ENCODE measurements at regions not wholly inside any gene's neighbourhood (a gene's known extent, or its start where the extent isn't known, plus 50 kb on each side); places are given as distances from the start of the nearest gene placed in this dataset.

- TF ChIP-seq TCF4 (CRISPR knock-in tag; IDR thresholded peaks at IDR 0.05; ENCODE audit: borderline replicate concordance), result no peak
- TF ChIP-seq ESRRG (CRISPR knock-in tag; IDR thresholded peaks at IDR 0.05), result no peak
- TF ChIP-seq, protein P1, sequence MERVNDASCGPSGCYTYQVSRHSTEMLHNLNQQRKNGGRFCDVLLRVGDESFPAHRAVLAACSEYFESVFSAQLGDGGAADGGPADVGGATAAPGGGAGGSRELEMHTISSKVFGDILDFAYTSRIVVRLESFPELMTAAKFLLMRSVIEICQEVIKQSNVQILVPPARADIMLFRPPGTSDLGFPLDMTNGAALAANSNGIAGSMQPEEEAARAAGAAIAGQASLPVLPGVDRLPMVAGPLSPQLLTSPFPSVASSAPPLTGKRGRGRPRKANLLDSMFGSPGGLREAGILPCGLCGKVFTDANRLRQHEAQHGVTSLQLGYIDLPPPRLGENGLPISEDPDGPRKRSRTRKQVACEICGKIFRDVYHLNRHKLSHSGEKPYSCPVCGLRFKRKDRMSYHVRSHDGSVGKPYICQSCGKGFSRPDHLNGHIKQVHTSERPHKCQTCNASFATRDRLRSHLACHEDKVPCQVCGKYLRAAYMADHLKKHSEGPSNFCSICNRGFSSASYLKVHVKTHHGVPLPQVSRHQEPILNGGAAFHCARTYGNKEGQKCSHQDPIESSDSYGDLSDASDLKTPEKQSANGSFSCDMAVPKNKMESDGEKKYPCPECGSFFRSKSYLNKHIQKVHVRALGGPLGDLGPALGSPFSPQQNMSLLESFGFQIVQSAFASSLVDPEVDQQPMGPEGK (CRISPR knock-in tag; IDR thresholded peaks at IDR 0.05; ENCODE audit: borderline replicate concordance), result no peak
- TF ChIP-seq ARNTL (CRISPR knock-in tag; IDR thresholded peaks at IDR 0.05; ENCODE audit: borderline replicate concordance, low read depth), result no peak
- TF ChIP-seq CREB5 (CRISPR knock-in tag; IDR thresholded peaks at IDR 0.05; ENCODE audit: low read depth), result no peak
Observed at GRCh38 chr10:30231709-30232108, 117.4 kb downstream of the MTPAP start.

Data from SK-N-SH treated with all-trans-retinoic acid at 6 μM for 48 hours (cell line).